HG02870 (cell line): ENCODE measurements at regions not wholly inside any gene's neighbourhood (a gene's known extent, or its start where the extent isn't known, plus 50 kb on each side); places are given as distances from the start of the nearest gene placed in this dataset.
"Not testable (repeated sequence)": the region's sequence is repeated elsewhere in the genome, so short reads cannot be mapped to it uniquely, and the experiment has no call there.

Experiments
- ATAC-seq: cut with Tn5 transposase; IDR thresholded peaks from one replicate; pipeline ENCODE4 v1.9.1; 2021; ENCODE audit warnings: mild to moderate bottlenecking, moderate library complexity; ENCODE audit not compliant: unreplicated experiment

DNA sequence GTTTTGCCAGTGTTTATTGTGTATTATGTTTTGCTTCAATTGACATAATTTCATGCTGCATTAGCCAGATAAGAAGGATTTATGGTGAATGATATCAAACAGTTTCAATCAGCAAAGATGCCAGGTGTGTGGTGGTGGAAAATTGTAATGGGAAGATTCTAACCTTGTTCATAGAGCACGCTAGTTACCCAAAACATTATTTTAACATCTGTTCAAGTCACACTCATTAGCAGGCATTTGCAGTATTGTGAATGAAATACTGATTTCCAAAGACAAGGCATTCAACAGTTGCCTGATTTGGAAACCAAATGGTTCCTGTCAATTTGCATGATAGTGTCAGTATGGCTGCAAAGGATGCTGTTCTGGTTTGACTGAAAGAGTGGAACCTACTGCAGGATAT, 129.7 kb downstream of the EPC1 start:
- ATAC-seq = no peak

GRCh38 chr10:32213838-32214237, 133.1 kb downstream of the EPC1 start:
- ATAC-seq = not testable (repeated sequence)

DNA sequence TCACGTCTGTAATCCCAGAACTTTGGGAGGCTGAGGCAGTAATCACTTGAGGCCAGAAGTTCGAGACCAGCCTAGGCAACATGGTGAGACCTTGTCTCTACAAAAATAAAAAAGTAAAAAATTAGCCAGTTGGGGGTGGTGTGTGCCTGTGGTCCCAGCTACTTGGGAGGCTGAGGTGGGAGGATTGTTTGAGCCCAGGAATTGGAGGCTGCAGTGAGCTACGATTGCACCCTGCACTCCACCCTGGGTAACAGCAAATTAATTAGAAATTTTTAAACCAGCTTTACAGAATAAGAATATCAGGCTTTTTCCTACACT, 136.0 kb downstream of the EPC1 start:
- no peak for ATAC-seq

- ATAC-seq = no peak
These were observed 136.5 kb downstream of the EPC1 start for GRCh38 chr10:32210306-32211045.

- not testable (repeated sequence) for ATAC-seq
These were observed 139.0 kb downstream of the EPC1 start for GRCh38 chr10:32208005-32208404.

DNA sequence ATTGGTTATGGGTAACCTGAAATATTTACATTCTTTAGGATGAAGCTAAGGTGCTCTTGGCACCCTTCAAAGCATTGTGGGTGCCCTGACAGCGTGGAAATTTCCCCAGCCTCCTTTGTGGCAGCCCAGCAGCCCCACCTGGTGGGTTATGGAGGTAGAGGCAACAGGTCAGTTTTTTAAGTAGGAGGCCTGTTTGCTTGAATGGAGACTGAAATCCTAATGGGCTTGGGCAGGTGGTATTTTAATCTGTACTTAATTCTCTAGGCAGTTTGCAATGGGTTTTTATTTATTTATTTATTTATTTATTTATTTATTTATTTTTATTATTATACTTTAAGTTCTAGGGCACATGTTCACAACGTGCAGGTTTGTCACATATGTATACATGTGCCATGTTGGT, 139.4 kb downstream of the EPC1 start:
- ATAC-seq = peak; percentile 45

- ATAC-seq = no peak
These were observed 141.3 kb downstream of the EPC1 start for GRCh38 chr10:32205670-32206069.

GRCh38 chr10:32204606-32205005, 142.4 kb downstream of the EPC1 start:
- ATAC-seq = no peak

DNA sequence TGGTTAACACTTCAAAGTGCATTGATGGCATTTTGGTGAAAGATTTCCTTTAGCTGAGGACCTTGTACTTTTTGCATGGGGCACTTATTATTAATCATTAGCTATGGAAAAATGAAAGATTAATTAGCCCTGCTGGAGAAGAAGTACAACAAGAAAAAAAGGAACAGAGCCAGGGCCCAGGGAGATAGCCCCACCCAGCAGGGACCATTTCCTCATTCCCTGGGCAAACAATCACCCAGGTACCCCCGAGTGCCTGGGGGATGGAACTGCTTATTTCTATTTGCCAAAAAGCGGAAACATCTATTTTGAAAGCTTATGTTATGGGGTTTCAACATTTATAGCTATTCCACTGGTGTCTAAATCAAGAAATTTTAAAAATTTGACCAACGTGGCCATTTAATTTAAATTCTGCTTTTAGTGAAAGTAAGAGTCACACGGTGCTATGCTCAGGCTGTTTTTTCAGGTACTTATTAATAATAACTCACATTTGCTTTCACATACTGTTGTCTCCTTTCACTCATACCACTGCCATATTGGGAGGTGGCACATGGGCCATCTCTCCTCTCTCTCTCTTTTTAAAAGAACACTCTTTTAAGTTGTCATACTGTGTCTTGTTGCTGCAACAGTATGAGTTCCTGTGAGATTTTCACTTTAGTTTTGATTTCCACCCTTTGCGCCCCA, 143.6 kb upstream of the KIF5B start:
- no peak for ATAC-seq

GRCh38 chr10:32197423-32197822, 141.2 kb upstream of the KIF5B start:
- no peak for ATAC-seq

- ATAC-seq = peak; percentile 66
These were observed 134.8 kb upstream of the KIF5B start for GRCh38 chr10:32190890-32191491.

- ATAC-seq = no peak
These were observed 133.3 kb upstream of the KIF5B start for GRCh38 chr10:32189400-32190084.

DNA sequence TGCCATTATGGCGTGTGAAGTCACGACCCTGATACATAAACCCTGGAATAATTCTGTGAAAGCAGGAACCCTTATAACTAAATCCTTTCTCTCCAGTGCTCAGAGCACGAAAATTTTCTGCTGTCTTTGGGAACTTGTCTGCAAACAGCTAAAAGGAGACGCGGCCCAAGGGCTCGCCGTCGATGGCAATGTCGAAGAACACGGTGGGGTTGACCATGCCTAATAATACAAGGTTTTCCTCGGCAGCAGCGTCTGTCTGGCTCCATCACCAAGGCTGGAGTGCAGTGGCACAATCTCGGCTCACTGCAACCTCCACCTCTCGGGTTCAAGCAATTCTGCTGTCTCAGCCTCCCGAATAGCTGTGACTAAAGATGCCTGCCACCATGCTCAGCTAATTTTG, 132.4 kb upstream of the KIF5B start:
- ATAC-seq = not testable (repeated sequence)

DNA sequence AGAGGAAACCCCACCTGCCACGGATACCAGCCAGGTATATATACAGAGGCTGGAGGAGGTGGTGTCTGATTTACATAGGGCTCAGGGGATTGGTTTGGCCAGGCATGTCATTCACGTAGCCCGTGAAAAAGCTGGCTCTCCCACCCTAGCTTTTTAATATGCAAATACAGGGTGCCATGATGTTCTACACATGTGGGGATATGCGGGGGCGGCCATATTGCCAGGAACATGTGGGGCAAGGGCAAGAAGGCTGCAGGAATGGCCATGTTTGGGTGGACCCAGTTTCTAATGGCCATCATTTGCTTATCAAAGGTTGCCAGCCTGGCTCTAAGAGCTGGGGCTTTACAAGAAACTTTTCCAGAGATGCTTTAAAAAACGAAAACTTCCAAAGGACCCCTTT, 131.5 kb upstream of the KIF5B start:
- no peak for ATAC-seq

GRCh38 chr10:32183652-32184051, 127.4 kb upstream of the KIF5B start:
- ATAC-seq = not testable (repeated sequence)

- ATAC-seq = no peak
These were observed 126.3 kb upstream of the KIF5B start for GRCh38 chr10:32182476-32182875.

DNA sequence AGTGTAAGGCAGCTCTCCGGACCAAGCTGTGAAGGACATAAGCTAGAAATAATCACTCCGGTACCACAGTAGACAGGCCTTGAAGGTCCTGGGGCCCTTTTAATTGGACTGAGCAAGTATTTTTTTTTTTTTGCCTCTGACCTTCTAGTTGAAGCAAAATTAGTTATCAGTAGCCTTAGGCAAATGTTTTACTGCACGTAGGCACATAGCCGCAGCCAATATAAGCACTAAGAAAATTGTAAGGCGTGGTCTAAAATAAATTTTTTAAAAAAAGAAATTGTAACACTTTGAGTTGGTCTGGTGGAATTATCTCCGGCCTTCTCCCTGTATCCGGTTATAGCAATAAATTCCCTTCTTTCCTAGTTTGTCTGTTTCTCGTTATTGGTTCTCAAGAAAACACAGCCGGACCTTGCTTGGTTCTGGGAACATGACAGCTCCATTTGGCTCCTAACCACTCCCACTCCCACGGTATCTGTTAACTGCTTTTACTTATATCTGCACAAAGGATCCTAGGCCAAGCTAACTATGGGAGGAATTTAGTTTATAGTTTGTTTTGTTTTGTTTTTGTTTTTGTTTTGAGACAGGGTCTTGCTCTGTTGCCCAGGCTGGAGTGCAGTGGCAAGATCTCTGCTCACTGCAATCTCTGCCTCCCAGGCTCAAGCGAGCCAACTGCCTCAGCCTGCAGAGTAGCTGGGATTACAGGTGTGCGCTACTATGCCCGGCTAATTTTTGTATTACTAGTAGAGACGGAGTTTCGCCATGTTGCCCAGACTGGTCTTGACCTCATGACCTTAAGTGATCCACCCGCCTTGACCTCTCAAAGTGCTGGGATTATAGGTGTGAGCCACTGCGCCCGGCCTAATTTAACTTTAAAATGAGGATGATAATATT, 124.4 kb upstream of the KIF5B start:
- ATAC-seq = no peak

DNA sequence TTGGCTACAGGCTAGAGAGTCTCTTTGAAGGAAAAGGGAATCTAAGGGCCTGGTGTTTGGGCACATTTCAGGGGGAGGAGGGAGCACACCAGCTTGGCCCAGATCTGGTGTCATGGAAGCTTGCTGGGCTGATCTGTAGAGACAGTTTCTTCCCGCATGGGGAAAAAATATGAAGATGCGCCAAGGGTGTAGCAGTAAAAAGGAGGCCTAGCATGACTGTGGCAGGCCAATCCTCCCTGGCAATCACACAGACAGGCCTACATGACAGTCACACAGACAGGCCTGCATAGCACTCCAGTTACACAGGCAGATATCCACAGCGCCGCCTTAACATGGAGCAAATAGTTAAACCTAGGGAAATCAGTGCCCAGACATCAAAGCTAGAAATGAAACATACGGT, 123.6 kb upstream of the KIF5B start:
- ATAC-seq = no peak

- ATAC-seq = not testable (repeated sequence)
These were observed 121.4 kb upstream of the KIF5B start for GRCh38 chr10:32177594-32177993.

- ATAC-seq = no peak
These were observed 119.4 kb upstream of the KIF5B start for GRCh38 chr10:32175629-32176028.
